HG03064 (cell line): ENCODE measurements at regions not wholly inside any gene's neighbourhood (a gene's known extent, or its start where the extent isn't known, plus 50 kb on each side); places are given as distances from the start of the nearest gene placed in this dataset.

Source experiments
- ATAC-seq: cut with Tn5 transposase; IDR thresholded peaks from one replicate; pipeline ENCODE4 v1.9.1; 2021; ENCODE audit warnings: low read depth; ENCODE audit not compliant: unreplicated experiment

GRCh38 chr12:34358198-34358597 lies 335.9 kb downstream of the ALG10 start:
- ATAC-seq, result no peak

DNA sequence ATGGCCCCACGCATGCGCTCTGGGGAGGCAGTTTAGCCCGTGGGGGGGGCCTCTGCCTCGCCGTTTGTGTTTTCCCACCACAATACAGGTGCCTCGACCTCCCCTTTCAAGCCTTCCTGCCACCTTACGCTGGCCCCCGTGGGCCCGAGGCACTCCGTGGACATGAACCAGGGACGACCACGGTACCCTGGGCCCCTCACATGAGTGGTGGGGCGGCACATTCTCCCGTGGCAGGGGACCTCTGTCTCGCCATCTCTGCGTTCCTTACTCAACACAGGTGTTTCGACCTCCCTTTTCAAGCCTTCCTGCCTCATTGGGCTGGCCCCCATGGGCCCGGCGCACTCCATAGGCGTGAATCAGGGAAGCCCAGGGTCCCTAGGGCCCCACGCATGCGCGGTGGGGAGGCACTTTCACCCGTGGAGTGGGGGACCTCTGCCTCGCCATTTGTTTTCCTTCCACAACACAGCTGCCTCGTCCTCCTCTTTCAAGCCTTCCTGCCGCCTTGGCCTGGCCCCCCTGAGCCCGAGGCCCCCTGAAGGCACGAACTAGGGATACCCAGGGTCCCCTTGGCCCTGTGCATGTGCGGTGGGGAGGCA lies 339.5 kb downstream of the ALG10 start:
- no peak for ATAC-seq

DNA sequence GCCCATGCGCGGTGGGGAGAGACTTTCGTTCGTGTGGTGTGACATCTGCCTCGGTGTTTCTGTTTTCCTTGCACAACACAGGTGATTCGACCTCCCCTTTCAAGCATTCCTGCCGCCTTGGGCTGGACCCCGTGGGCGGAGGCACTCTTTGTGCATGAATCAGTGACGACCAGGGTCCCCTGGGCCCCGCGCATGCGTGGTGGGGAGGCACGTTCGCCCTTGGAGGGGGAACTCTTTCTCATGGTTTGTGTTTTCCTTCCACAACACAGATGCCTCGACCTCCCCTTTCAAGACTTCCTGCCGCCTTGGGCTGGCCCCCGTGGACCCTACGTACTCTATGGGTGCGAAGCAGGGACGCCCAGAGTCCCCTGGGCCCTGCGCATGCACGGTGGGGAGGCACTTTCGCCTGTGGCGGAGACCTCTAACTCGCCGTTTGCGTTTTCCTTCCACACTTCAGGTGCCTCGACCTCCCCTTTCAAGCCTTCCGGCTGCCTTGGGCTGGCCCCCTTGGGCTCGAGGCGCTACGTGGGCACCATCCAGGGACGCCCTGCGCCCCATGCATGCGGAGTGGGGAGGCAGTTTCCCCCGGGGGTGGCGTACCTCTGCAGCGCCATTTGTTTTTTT lies 340.9 kb downstream of the ALG10 start:
- ATAC-seq, result no peak

DNA sequence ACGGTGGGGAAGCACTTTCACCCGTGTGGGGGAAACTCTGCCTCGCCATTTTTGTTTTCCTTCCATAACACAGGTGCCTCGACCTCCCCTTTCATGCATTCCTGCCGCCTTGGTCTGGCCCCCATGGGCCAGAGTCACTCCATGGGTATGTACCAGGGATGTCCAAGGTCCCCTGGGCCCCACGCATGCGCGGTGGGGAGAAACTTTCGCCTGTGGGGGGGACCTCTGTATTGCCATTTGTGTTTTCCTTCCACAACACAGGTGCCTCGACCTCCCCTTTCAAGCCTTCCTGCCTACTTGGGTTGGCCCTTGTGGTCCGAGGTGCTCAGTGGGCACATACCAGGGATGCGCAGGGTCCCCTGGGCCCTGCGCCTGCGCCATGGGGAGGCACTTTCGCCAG lies 345.8 kb downstream of the ALG10 start:
- no peak for ATAC-seq

GRCh38 chr12:34371050-34371449 lies 348.8 kb downstream of the ALG10 start:
- no peak for ATAC-seq

- no peak for ATAC-seq
Measured at GRCh38 chr12:34372003-34372402, 349.7 kb downstream of the ALG10 start.

DNA sequence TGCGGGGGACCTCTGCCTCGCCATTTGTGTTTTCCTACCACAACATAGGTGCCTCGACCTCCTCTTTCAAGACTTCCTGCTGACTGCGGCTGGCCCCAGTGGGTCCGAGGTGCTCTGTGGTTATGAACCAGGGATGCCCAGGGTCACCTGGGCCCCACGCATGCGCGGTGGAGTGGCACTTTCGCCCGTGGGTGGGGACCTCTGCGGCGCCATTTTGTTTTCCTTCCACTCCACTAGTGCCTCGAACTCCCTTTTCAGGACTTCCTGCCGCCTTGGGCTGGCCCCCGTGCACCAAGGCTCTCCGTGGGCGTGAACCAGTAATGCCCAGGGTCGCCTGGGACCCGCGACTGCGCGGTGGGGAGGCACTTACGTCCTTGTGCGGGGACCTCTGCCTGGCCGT lies 351.6 kb downstream of the ALG10 start:
- ATAC-seq, result no peak

DNA sequence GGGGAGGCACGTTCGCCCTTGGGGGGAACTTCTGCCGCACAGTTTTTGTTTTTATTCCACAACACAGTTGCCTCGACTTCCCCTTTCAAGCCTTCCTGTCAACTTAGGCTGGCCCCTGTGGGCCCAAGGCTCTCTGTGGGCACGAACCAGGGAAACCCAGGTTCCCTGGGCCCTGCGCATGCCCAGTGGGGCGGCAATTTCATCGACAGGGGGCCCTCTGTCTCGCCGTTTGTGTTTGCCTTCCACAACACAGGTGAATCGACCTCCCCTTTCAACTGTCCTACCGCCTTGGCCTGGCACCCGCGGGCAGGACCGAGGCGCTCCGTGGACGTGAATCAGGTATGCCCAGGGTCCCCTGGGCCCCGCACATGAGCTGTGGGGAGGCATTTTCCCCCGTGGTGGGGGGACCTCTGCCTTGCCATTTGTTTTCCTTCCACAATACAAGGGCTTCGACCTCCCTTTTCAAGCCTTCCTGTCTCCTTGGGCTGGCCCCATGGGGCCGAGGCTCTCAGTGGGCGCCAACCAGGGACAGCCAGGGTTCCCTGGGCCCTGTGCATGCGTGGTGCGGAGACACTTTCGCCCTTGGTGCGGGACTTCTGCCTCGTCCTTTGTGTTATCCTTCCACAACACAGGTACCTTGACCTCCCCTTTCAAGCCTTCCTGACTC lies 354.0 kb downstream of the ALG10 start:
- no peak for ATAC-seq

DNA sequence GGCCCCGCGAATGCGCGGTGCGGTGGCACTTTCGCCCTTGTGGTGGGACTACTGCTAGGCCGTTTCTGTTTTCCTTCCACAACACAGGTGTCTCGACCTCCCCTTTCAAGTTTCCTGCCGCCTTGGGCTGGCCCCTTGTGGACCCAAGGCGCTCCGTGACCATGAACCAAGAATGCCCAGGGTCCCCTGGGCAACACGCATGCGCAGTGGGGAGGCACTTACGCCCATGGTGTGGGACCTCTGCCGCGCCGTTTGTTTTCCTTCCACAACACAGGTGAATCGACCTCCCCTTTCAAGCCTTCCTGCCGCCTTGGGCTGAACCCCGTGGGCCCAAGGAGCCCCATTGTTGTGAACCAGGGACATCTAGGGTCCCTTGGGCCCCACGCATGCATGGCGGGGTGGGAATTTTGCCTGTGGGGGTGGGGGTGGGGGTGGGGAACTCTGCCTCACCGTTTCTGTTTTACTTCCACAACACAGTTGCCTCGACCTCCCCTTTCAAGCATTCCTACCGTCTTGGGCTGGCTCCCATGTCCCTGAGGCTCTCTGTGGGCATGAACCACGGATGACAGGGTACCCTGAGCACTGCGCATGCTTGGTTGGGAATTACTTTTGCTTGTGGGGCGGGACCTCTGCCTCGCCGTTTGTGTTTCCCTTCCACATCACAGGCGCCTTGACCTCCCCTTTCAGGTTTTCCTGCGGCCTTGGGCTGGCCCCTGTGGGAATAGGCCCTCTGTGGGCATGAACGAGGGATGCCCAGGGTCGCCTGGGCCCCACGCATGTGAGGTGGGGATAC lies 355.1 kb downstream of the ALG10 start:
- ATAC-seq, result no peak

DNA sequence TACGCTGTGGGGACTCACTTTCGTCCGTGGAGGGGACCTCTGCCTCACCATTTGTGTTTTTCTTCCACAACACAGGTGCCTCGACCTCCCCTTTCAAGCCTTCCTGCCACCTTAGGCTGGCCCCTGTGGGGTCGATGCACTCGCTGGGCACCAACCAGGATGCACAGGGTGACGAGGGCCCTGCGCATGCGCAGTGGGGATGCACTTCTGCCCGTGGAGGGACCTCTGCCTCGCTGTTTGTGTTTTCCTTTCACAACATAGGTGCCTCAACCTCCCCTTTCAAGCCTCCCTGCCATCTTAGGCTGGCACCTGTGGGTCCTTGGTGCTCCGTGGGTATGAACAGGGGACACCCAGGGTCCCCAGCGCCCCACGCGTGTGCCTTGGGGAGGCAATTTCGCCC lies 356.8 kb downstream of the ALG10 start:
- no peak for ATAC-seq

DNA sequence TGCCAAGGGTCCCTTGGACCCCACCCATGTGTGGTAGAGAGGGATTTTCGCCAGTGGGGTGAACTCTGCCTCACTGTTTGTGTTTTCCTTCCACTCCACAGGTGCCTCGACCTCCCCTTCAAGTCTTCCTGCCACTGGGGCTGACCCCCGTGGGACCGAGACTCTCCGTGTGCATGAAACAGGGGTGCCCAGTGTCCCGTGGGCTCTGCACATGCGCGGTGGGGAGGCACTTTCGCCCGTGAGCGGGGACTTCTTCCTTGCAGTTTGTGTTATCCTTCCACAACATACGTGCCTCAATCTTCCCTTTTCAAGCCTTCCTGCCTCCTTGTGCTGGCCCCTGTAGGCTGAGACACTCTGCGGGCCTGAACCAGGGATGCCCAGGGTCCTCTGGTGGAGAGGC lies 362.4 kb downstream of the ALG10 start:
- ATAC-seq, result no peak

- no peak for ATAC-seq
Measured at GRCh38 chr12:34386016-34386415, 363.7 kb downstream of the ALG10 start.

GRCh38 chr12:34386621-34387255 lies 364.4 kb downstream of the ALG10 start:
- ATAC-seq, result no peak

DNA sequence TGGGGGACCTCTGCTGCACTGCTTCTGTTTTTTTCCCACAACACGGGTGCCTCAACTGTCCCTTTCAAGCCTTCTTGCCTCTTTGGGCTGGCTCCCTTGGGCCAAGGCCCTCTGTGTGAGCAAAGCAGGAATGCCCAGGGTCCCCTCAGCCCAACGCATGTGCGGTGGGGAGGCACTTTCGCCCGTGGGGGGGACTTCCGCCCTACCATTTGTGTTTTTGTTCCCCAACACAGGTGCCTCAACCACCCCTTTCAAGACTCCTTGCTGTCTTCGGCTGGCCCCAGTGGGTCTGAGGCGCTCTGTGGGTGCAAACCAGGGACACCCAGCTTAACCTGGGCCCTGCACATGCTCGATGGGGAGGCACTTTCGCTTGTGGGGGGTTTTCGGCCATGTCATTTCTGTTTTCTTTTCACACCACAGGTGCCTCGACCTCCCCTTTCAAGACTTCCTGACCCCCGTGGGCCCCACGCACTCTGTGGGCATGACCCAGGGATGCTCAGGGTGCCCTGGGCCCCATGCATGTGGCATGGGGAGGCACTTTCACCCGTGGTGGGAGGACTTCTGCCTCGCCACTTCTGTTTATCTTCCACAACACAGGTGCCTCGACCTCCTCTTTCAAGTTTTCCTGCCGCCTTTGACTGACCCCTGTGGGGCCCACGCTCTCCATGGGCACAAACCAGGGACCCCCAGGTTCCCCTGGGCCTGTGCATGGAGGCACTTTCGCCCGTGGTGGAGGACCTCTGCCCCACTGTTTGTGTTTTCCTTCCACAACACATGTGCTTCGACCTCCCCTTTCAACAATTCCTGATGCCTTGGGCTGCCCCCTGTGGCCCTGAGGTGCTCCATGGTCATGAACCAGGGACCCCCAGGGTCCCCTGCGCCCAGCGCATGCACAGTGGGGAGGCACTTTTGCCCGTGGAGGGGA lies 365.7 kb downstream of the ALG10 start:
- no peak for ATAC-seq

GRCh38 chr12:34388636-34389377 lies 366.5 kb downstream of the ALG10 start:
- ATAC-seq, result no peak

- no peak for ATAC-seq
Measured at GRCh38 chr12:34389378-34390170, 367.3 kb downstream of the ALG10 start.

GRCh38 chr12:34390171-34390841 lies 368.0 kb downstream of the ALG10 start:
- no peak for ATAC-seq
